ENCODE measurements at regions not wholly inside any gene's neighbourhood (a gene's known extent, or its start where the extent isn't known, plus 50 kb on each side); places are given as distances from the start of the nearest gene placed in this dataset.

DNA sequence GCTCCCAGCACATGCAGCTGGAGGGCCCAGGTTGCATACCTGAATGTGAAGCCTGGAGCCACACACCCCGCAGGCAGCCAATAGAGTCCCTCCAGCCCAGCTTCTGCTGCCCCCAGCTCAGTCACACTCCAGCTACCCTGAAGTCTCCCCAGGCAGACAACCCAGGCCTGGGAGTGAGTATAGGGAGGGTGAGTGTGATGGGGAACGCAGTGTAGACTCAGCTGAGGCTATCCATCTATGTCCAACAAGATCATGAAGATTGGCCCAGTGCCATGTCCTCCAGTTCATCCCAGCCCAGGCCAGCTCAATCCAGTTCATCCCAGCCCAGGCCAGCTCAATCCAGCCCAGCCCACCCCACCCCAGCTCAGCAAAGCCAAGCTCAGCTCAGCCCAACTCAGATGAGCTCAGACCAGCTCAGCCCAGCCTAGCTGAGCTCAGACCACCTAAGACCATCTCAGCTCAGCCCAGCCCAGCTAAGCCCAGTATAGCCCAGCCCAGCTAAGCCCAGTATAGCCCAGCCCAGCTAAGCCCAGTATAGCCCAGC is 330.4 kb downstream of the TMEM121 start:
- TF ChIP-seq POLR2A (IDR thresholded peaks at IDR 0.05), result no peak
- TF ChIP-seq, protein P1, sequence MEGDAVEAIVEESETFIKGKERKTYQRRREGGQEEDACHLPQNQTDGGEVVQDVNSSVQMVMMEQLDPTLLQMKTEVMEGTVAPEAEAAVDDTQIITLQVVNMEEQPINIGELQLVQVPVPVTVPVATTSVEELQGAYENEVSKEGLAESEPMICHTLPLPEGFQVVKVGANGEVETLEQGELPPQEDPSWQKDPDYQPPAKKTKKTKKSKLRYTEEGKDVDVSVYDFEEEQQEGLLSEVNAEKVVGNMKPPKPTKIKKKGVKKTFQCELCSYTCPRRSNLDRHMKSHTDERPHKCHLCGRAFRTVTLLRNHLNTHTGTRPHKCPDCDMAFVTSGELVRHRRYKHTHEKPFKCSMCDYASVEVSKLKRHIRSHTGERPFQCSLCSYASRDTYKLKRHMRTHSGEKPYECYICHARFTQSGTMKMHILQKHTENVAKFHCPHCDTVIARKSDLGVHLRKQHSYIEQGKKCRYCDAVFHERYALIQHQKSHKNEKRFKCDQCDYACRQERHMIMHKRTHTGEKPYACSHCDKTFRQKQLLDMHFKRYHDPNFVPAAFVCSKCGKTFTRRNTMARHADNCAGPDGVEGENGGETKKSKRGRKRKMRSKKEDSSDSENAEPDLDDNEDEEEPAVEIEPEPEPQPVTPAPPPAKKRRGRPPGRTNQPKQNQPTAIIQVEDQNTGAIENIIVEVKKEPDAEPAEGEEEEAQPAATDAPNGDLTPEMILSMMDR (IDR thresholded peaks at IDR 0.05), result no peak
